SK-N-SH (cell line): ENCODE measurements at regions not wholly inside any gene's neighbourhood (a gene's known extent, or its start where the extent isn't known, plus 50 kb on each side); places are given as distances from the start of the nearest gene placed in this dataset.

Experiments
- CTCF ChIA-PET: fragments of 300-600, 350-600 bp; formaldehyde crosslinking; extraction: SDS; loops from one replicate; lab custom pipeline; 2021; lab: Yijun Ruan, JAX
- POLR2A ChIA-PET: fragments of 350-600 bp; sonication (Branson Sonifier 250); formaldehyde crosslinking; extraction: SDS; loops from one replicate; lab custom pipeline; 2020; ENCODE audit warnings: antibody characterized with exemption, inconsistent platforms; lab: Yijun Ruan, JAX
- DNase-seq: peaks from one replicate; pipeline ENCODE4 v3.0.0; 2012
- H2AFZ ChIP-seq: fragments of 200-600 bp; sonication (generic); 2 replicates; pipeline ENCODE4 v1.8.1; 2016; ENCODE audit warnings: antibody characterized with exemption, mild to moderate bottlenecking, low read depth
- H3F3A ChIP-seq: fragments of 200-600 bp; sonication (generic); replicated peaks from 2 replicates; pipeline ENCODE3; 2016; ENCODE audit warnings: antibody characterized with exemption, mild to moderate bottlenecking; ENCODE audit not compliant: insufficient read depth
- H3K27ac ChIP-seq, 2 experiments: fragments of 200-500 bp in 1 of 2; fragments of 200-600 bp in 1 of 2; sonication (Bioruptor generic) in 1 of 2; sonication (generic), shearing (Covaris generic) in 1 of 2; 2 replicates each; pipeline versions ENCODE4 v1.5.1 to v1.6.1; 2014 to 2016; ENCODE audit warnings: low read depth in 2 of 2, inconsistent platforms in 1 of 2, low read length in 1 of 2, mild to moderate bottlenecking in 1 of 2, mixed read lengths in 1 of 2
- H3K27me3 ChIP-seq: fragments of 200-600 bp; sonication (generic), shearing (Covaris generic); 2 replicates; pipeline ENCODE4 v1.6.1; 2016; ENCODE audit warnings: mixed run types; ENCODE audit not compliant: insufficient read depth
- H3K36me3 ChIP-seq, 2 experiments: fragments of 200-500 bp in 1 of 2; fragments of 200-600 bp in 1 of 2; sonication (Bioruptor generic) in 1 of 2; sonication (generic) in 1 of 2; replicated peaks in 1 of 2; 2 replicates each; pipeline versions ENCODE3 to v1.5.1; 2014 to 2016; ENCODE audit warnings: low read length in 1 of 2, mild to moderate bottlenecking in 1 of 2; ENCODE audit not compliant: insufficient read depth in 2 of 2, control insufficient read depth in 1 of 2
- H3K4me1 ChIP-seq, 2 experiments: fragments of 200-500 bp in 1 of 2; fragments of 200-600 bp in 1 of 2; sonication (Bioruptor generic) in 1 of 2; sonication (generic), shearing (Covaris generic) in 1 of 2; 2 replicates each; pipeline versions ENCODE4 v1.5.1 to v1.6.1; 2014 to 2016; ENCODE audit warnings: low read depth in 1 of 2, low read length in 1 of 2, mixed run types in 1 of 2; ENCODE audit not compliant: insufficient read depth in 2 of 2, control insufficient read depth in 1 of 2
- H3K4me2 ChIP-seq: fragments of 200-600 bp; sonication (generic), shearing (Covaris generic); 2 replicates; pipeline ENCODE4 v1.6.1; 2017; ENCODE audit warnings: mixed run types
- H3K4me3 ChIP-seq, 2 experiments: fragments of 200-500 bp in 1 of 2; fragments of 200-600 bp in 1 of 2; sonication (Bioruptor generic) in 1 of 2; sonication (generic), shearing (Covaris generic) in 1 of 2; 2 replicates each; pipeline versions ENCODE4 v1.5.1 to v1.8.1; 2014 to 2016; ENCODE audit warnings: low read depth in 2 of 2, inconsistent platforms in 1 of 2, low read length in 1 of 2, mild to moderate bottlenecking in 1 of 2, mixed read lengths in 1 of 2, moderate library complexity in 1 of 2
- H3K79me2 ChIP-seq: fragments of 200-600 bp; sonication (generic); 2 replicates; pipeline ENCODE4 v1.8.1; 2017; ENCODE audit warnings: mild to moderate bottlenecking; ENCODE audit not compliant: insufficient read depth
- H3K9ac ChIP-seq: fragments of 200-600 bp; sonication (generic); 2 replicates; pipeline ENCODE4 v1.6.1; 2017; ENCODE audit warnings: mixed run types
- H3K9me2 ChIP-seq: fragments of 200-600 bp; sonication (generic); 2 replicates; pipeline ENCODE4 v1.6.1; 2017; ENCODE audit warnings: mixed run types
- H3K9me3 ChIP-seq: fragments of 200-600 bp; sonication (generic); 2 replicates; pipeline ENCODE4 v1.6.1; 2017; ENCODE audit warnings: mixed run types, mild to moderate bottlenecking, moderate library complexity
- H4K20me1 ChIP-seq: fragments of 200-600 bp; sonication (generic); 2 replicates; pipeline ENCODE4 v1.6.1; 2017; ENCODE audit warnings: mild to moderate bottlenecking, mixed run types; ENCODE audit not compliant: insufficient read depth
- CTCF ChIP-seq: fragments of 200-600 bp; sonication (generic); IDR thresholded peaks from 2 replicates; pipeline ENCODE4 v1.6.1; 2017; ENCODE audit warnings: antibody characterized with exemption, mild to moderate bottlenecking, moderate library complexity
- FOSL2 ChIP-seq: IDR thresholded peaks from 2 replicates; pipeline ENCODE4 v1.4.0; 2012; ENCODE audit warnings: low read depth, mild to moderate bottlenecking, moderate library complexity, borderline replicate concordance
- FOXJ3 ChIP-seq: sonication (generic); formaldehyde crosslinking; IDR thresholded peaks from 2 replicates; pipeline ENCODE4 v1.5.1; 2020; ENCODE audit warnings: mild to moderate bottlenecking, missing genetic modification reagents
- FOXM1 ChIP-seq: IDR thresholded peaks from 2 replicates; pipeline ENCODE4 v1.4.0; 2012; ENCODE audit warnings: low read depth, mild to moderate bottlenecking
- GABPA ChIP-seq: IDR thresholded peaks from 2 replicates; pipeline ENCODE4 v1.4.0; 2012; ENCODE audit warnings: low read depth, mild to moderate bottlenecking
- GATA2 ChIP-seq: sonication (generic); formaldehyde crosslinking; IDR thresholded peaks from 2 replicates; pipeline ENCODE4 v1.5.0; 2020; ENCODE audit warnings: mild to moderate bottlenecking, missing genetic modification reagents
- JUND ChIP-seq: IDR thresholded peaks from 2 replicates; pipeline ENCODE4 v1.4.0; 2012
- MEF2A ChIP-seq: IDR thresholded peaks from 2 replicates; pipeline ENCODE4 v1.4.0; 2012; ENCODE audit warnings: low read depth, borderline replicate concordance
- NRF1 ChIP-seq: IDR thresholded peaks from 2 replicates; pipeline ENCODE4 v1.6.1; 2012; ENCODE audit warnings: low read depth, mild to moderate bottlenecking, low read length
- RAD21 ChIP-seq: IDR thresholded peaks from 2 replicates; pipeline ENCODE4 v1.6.1; 2012; ENCODE audit warnings: mild to moderate bottlenecking, low read length
- RFX5 ChIP-seq: IDR thresholded peaks from 2 replicates; pipeline ENCODE4 v1.6.1; 2012; ENCODE audit warnings: mild to moderate bottlenecking, improper control_type of control experiment, low read length
- SMC3 ChIP-seq: IDR thresholded peaks from 2 replicates; pipeline ENCODE4 v1.6.1; 2012; ENCODE audit warnings: low read depth, low read length, improper control_type of control experiment
- TCF12 ChIP-seq: IDR thresholded peaks from 2 replicates; pipeline ENCODE4 v1.4.0; 2012
- USF1 ChIP-seq: IDR thresholded peaks from 2 replicates; pipeline ENCODE4 v1.4.0; 2012; ENCODE audit warnings: low read depth, borderline replicate concordance
- YY1 ChIP-seq: IDR thresholded peaks from 2 replicates; pipeline ENCODE4 v1.4.0; 2012; ENCODE audit warnings: low read depth, mild to moderate bottlenecking
- WGBS: methylation state at CpG from one replicate; pipeline ENCODE4 v1.1.6; 2017; ENCODE audit warnings: low lambda C conversion rate; 5-methylcytosine and 5-hydroxymethylcytosine counted together
- TF ChIP-seq, protein P1 (sequence below): fragments of 150-350 bp; IDR thresholded peaks from 2 replicates; pipeline ENCODE4 v1.6.1; 2016; ENCODE audit warnings: mild to moderate bottlenecking, low read depth, low read length
- TF ChIP-seq, protein P2 (sequence below): fragments of 150-350 bp; IDR thresholded peaks from 2 replicates; pipeline ENCODE4 v1.6.1; 2017; ENCODE audit warnings: antibody characterized with exemption, low read length, low read depth, borderline replicate concordance

- CTCF ChIA-PET = interaction anchor here (0.7 kb wide), 1 partner anchor 27 kb away, joined by 3 read pairs; no protein-coding TSS in a partner anchor
- POLR2A ChIA-PET = no interaction called here
Observed at GRCh38 chr7:34389332-34390078, 268.5 kb upstream of the NPSR1 start.

DNA sequence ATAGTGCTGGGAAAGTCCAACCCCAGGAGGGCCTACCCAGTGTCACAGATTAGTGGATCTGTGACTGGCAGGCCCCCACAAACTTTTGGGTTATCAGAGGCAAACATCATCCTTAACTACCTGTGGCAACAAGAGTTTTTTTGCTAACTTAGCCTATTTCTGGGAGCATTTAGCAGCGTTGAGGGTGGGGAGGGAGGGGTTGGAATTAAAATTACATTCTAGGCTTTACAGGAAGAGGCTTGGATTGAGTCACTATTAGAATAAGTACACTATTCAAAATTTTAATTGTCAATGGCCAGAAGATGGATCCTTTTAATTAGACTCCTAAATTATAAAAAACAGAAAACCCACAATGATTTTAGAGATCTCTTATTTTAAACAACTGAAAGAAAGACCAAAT, 267.9 kb upstream of the NPSR1 start:
- Histone ChIP-seq H3K36me3 (no peaks in the 10 kb centered on the region), H3K27me3 (peaks cover 6% of the 10 kb centered on the region; the same call in 1 of the 2 replicates), H2AFZ (no peak overlapping the region), H3K9ac (no peak overlapping the region), H4K20me1 (no peaks in the 10 kb centered on the region), H3K4me1 (no peaks in the 10 kb centered on the region), H3K79me2 (no peaks in the 10 kb centered on the region), H3K9me3 (no peaks in the 10 kb centered on the region), H3K4me2 (no peak overlapping the region), H3K27ac (no peak overlapping the region), H3K9me2 (no peaks in the 10 kb centered on the region), H3K4me3 (no peak overlapping the region), H3F3A (no peaks in the 10 kb centered on the region)
- 6% methylated on average over 1 of the region's 1 CpG for WGBS
- POLR2A ChIA-PET = no interaction called here
- DNase-seq = no peak
- CTCF ChIA-PET = interaction anchor here (0.7 kb wide), 1 partner anchor 26 kb away, joined by 3 read pairs; no protein-coding TSS in a partner anchor
- no peak for TF ChIP-seq FOSL2
- TF ChIP-seq RFX5 = no peak
- no peak for TF ChIP-seq GABPA
- TF ChIP-seq SMC3 = no peak
- TF ChIP-seq, protein P1, sequence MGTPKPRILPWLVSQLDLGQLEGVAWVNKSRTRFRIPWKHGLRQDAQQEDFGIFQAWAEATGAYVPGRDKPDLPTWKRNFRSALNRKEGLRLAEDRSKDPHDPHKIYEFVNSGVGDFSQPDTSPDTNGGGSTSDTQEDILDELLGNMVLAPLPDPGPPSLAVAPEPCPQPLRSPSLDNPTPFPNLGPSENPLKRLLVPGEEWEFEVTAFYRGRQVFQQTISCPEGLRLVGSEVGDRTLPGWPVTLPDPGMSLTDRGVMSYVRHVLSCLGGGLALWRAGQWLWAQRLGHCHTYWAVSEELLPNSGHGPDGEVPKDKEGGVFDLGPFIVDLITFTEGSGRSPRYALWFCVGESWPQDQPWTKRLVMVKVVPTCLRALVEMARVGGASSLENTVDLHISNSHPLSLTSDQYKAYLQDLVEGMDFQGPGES = no peak
- no peak for TF ChIP-seq GATA2
- TF ChIP-seq MEF2A = no peak
- TF ChIP-seq, protein P2, sequence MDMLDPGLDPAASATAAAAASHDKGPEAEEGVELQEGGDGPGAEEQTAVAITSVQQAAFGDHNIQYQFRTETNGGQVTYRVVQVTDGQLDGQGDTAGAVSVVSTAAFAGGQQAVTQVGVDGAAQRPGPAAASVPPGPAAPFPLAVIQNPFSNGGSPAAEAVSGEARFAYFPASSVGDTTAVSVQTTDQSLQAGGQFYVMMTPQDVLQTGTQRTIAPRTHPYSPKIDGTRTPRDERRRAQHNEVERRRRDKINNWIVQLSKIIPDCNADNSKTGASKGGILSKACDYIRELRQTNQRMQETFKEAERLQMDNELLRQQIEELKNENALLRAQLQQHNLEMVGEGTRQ = no peak
- no peak for TF ChIP-seq RAD21
- TF ChIP-seq JUND = no peak
- TF ChIP-seq YY1 = no peak
- no peak for TF ChIP-seq FOXJ3
- TF ChIP-seq TCF12 = no peak
- no peak for TF ChIP-seq USF1

More at GRCh38 chr7:34389332-34390078, 268.5 kb upstream of the NPSR1 start:
- Histone ChIP-seq H2AFZ (no peak overlapping the region), H3F3A (no peaks in the 10 kb centered on the region), H3K9ac (no peak overlapping the region), H3K36me3 (no peaks in the 10 kb centered on the region), H3K27ac (no peak overlapping the region), H3K27me3 (no peaks in the 10 kb centered on the region; the same call in 1 of the 2 replicates), H4K20me1 (no peaks in the 10 kb centered on the region), H3K4me3 (no peak overlapping the region)
- 33% methylated on average over 7 of the region's 7 CpGs for WGBS
- TF ChIP-seq SMC3 (no peak), CTCF (peak; percentile 17; the same call in 1 of the 2 replicates), TCF12 (no peak), FOSL2 (no peak), FOXM1 (no peak), NRF1 (no peak), USF1 (no peak)
- TF ChIP-seq, all 33 proteins: peak for 1
- Histone ChIP-seq H3K9me3 (no peaks in the 10 kb centered on the region), H3K9me2 (no peaks in the 10 kb centered on the region), H3K79me2 (no peaks in the 10 kb centered on the region), H3K4me2 (no peak overlapping the region), H3K4me1 (no peaks in the 10 kb centered on the region)
- DNase-seq = no peak
